ENCODE measurements at regions not wholly inside any gene's neighbourhood (a gene's known extent, or its start where the extent isn't known, plus 50 kb on each side); places are given as distances from the start of the nearest gene placed in this dataset.

GRCh38 chr13:30113551-30113950 lies 193.8 kb downstream of the KATNAL1 start:
- TF ChIP-seq CTCF (IDR thresholded peaks at IDR 0.05) (no peak), EZH2 (IDR thresholded peaks at IDR 0.05; ENCODE audit: borderline replicate concordance, insufficient read depth, low read depth, low read length, poor library complexity, severe bottlenecking) (no peak)

All from B cell (primary cell).